ENCODE measurements at regions not wholly inside any gene's neighbourhood (a gene's known extent, or its start where the extent isn't known, plus 50 kb on each side); places are given as distances from the start of the nearest gene placed in this dataset.

GRCh38 chr2:129724021-129724757 lies 255.3 kb upstream of the RAB6C start:
- TF ChIP-seq, protein P1, sequence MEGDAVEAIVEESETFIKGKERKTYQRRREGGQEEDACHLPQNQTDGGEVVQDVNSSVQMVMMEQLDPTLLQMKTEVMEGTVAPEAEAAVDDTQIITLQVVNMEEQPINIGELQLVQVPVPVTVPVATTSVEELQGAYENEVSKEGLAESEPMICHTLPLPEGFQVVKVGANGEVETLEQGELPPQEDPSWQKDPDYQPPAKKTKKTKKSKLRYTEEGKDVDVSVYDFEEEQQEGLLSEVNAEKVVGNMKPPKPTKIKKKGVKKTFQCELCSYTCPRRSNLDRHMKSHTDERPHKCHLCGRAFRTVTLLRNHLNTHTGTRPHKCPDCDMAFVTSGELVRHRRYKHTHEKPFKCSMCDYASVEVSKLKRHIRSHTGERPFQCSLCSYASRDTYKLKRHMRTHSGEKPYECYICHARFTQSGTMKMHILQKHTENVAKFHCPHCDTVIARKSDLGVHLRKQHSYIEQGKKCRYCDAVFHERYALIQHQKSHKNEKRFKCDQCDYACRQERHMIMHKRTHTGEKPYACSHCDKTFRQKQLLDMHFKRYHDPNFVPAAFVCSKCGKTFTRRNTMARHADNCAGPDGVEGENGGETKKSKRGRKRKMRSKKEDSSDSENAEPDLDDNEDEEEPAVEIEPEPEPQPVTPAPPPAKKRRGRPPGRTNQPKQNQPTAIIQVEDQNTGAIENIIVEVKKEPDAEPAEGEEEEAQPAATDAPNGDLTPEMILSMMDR (conservative IDR thresholded peaks at IDR 0.05; ENCODE audit: low read depth, low read length) = no peak
- TF ChIP-seq EZH2phosphoT487 (IDR thresholded peaks at IDR 0.05; ENCODE audit: borderline replicate concordance, low read length) = no peak
- TF ChIP-seq EZH2 (IDR thresholded peaks at IDR 0.05; ENCODE audit: low read length, unreplicated experiment) = no peak
